NT2/D1 (cell line): ENCODE measurements at regions not wholly inside any gene's neighbourhood (a gene's known extent, or its start where the extent isn't known, plus 50 kb on each side); places are given as distances from the start of the nearest gene placed in this dataset.

Experiments
- SUZ12 ChIP-seq: IDR thresholded peaks from 2 replicates; pipeline ENCODE4 v1.6.1; 2011; ENCODE audit not compliant: insufficient read length, insufficient read depth; ENCODE audit errors: extremely low read depth
- YY1 ChIP-seq: IDR thresholded peaks from 2 replicates; pipeline ENCODE4 v1.6.1; 2011; ENCODE audit not compliant: insufficient read length, insufficient read depth
- ZNF274 ChIP-seq: IDR thresholded peaks from 2 replicates; pipeline ENCODE4 v1.6.1; 2011; ENCODE audit warnings: mild to moderate bottlenecking, low read depth, low read length

DNA sequence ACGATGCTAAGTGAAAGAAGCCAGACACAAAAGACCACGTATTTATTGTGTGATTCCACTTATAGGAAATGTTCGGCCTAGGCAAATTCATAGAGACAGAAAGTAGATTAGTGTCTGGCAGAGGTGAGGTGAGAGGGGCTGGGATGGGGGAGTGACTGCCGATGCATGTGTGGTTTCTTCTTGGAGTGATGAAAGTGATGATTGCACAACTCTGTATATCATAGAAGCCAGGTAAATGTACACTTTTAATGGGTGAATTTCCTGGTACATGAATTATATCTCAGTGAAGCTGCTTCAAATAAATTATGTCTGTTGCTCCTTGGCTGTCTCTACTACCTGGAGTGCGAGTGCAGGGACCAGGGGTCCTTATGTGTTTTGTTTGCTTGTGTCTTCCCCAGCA lies 76.2 kb upstream of the PTCH1 start:
- no peak for TF ChIP-seq ZNF274
- no peak for TF ChIP-seq YY1
- TF ChIP-seq SUZ12, result no peak
